ENCODE measurements at regions not wholly inside any gene's neighbourhood (a gene's known extent, or its start where the extent isn't known, plus 50 kb on each side); places are given as distances from the start of the nearest gene placed in this dataset.

DNA sequence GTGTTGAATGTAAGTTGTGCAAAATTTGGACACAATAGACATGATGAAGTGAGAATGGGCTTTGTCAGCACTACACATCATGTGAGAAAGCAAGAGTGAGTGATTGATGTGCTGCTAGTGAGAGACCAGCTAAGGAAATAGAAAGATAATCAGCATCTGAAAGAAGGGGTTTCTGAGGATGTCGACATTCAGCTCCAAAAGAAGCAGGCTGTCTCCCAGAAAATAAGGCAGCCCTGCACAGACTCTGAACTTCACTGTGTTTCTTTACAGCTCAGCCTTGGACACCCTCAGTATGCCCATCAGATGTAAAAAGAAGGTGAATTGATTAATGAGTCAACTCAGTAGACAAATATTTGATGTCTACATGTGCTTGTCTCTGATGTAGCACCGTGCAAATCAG, 80.8 kb upstream of the ADCY2 start:
- H3K4me3 ChIP-seq (ENCODE audit: low read length) = no peak overlapping the region
- no peak for DNase-seq (ENCODE audit: low read depth)

DNA sequence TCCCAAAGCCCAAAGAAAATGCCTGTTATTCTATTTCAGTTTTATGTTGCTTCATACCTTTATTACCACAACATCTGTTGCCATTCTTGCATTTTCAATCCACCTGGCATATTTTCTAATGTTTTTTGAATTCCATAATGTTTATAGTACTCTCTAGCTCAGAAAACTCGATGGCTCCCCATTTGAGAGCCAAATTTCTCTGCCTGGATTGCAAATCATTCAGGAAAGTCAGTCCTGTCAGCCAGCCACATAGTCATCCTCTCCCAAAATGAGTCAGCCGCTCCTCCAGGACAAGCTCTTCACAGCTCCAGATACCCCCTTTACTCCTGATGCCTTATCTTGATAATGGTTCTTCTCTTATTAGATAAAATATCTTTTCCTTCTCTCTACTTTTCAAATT, 78.2 kb upstream of the ADCY2 start:
- no peak for DNase-seq (ENCODE audit: low read depth)
- TF ChIP-seq, protein P1, sequence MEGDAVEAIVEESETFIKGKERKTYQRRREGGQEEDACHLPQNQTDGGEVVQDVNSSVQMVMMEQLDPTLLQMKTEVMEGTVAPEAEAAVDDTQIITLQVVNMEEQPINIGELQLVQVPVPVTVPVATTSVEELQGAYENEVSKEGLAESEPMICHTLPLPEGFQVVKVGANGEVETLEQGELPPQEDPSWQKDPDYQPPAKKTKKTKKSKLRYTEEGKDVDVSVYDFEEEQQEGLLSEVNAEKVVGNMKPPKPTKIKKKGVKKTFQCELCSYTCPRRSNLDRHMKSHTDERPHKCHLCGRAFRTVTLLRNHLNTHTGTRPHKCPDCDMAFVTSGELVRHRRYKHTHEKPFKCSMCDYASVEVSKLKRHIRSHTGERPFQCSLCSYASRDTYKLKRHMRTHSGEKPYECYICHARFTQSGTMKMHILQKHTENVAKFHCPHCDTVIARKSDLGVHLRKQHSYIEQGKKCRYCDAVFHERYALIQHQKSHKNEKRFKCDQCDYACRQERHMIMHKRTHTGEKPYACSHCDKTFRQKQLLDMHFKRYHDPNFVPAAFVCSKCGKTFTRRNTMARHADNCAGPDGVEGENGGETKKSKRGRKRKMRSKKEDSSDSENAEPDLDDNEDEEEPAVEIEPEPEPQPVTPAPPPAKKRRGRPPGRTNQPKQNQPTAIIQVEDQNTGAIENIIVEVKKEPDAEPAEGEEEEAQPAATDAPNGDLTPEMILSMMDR (conservative IDR thresholded peaks at IDR 0.05; ENCODE audit: low read depth, low read length) = no peak
- H3K4me3 ChIP-seq (ENCODE audit: low read length) = no peak overlapping the region

More for the DNA sequence above, 80.8 kb upstream of the ADCY2 start:
- TF ChIP-seq, protein P1 (conservative IDR thresholded peaks at IDR 0.05; ENCODE audit: low read depth, low read length) = no peak

DNA sequence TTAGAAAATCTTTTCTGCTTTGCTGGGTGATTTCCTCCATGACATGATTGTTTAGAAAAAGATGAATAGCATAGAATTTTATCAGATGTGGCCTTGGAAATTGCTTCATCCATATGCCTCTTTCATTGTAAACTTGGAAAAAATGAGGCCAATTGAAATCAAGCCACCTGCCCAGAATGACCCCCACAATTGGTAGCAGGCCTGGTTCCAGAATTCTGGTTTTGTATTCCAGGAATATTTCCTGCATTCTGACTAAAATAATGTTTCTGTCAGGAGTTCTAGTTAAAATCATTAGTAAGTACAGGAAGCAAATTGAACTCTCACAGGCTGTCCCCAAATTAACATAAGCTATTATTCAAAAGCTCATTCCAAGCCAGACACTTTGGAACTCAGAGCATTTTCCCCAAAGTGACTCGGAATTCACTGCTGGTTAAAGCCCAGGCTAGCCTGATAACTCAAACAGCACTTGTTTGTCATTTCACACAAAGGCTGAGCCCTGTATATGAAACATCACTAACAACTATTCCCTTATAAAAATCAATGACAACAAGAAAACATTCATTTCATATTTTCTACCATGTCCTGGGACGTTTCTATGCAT, 75.1 kb upstream of the ADCY2 start:
- no peak overlapping the region for H3K4me3 ChIP-seq (ENCODE audit: low read length)
- DNase-seq (ENCODE audit: low read depth) = no peak
- TF ChIP-seq, protein P1 (conservative IDR thresholded peaks at IDR 0.05; ENCODE audit: low read depth, low read length) = no peak

DNA sequence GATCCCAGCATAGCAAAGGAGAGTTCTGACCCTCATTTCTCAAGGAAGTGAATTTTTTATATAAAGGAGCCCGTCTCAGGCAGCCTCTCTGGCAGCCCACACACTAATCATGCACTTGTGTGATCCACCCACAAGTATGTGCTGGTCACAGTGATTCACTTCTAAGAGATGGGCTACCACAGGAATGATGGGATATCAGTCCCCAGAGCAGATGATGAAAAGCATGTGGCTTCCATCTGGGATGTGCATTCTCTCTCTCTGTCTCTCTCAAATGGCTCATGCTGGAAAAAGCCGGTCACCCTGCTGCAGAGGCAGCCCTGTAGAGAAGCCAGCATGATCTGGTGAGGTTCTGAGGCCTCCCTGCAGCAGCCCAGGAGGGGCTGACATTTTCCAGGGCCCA, 74.2 kb upstream of the ADCY2 start:
- no peak overlapping the region for H3K4me3 ChIP-seq (ENCODE audit: low read length)
- DNase-seq (ENCODE audit: low read depth) = no peak
- TF ChIP-seq, protein P1 (conservative IDR thresholded peaks at IDR 0.05; ENCODE audit: low read depth, low read length) = no peak

DNA sequence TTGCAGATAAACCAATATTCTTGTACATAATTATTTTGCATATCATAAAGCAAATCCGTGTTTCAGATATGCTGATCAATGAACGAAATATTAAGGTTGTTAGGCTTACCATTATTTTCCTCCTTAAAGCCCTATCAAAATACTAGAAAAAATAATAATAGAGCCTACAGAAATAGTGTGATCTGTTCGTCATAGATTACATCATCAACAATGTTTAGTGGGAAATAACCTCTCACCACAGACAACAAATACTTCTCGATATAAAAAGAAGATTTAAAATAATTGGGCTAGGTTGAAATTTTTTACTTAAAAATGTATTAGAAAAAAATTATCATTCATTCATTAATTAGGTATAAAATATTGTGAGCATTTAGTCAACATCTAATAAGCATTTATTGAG, 71.0 kb upstream of the ADCY2 start:
- TF ChIP-seq, protein P1 (conservative IDR thresholded peaks at IDR 0.05; ENCODE audit: low read depth, low read length) = no peak
- DNase-seq (ENCODE audit: low read depth) = no peak

DNA sequence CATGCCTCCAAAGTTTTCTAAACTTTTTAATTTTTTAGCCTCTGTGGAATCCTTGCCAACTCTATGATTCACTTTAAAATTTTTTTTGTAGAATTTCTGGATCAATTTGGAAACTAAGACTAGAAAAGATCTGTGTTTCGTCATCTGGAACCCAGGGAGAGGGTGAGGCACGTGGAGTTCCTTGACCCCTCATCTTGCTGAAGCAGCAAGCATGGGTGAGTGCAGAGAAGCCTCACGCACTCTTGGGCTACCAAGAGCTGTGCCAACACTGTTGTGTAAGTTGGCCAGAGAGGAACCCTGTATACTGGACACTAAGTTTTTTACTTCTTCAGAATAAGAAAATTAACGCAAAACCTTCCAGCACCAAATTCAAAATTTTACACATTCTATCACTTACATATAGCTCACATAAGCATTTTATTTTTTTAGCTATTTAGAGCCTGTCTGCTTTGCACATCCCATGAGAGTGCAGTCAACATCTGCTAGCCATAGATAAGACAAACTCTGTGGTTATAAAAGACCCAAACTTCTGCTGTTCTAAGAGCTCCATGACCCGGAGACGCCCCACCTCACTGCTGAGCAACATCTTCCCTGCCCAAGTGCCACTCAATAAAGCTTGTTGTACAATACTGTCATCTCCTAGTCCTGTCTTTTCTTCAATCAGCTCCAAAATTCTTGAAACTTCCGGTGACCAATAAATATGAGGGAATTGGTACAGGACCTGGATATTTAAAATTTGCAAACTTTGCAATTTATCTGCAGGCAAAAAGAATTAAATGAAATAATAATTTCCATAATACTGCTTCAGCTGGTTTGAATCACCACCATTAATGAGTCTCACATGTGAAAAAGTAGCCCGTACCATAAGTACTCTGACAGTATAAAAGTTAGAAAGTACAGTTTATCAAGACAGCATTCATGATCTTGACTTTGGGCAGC, 69.7 kb upstream of the ADCY2 start:
- TF ChIP-seq, protein P1 (conservative IDR thresholded peaks at IDR 0.05; ENCODE audit: low read depth, low read length) = no peak
- DNase-seq (ENCODE audit: low read depth) = no peak
- H3K4me3 ChIP-seq (ENCODE audit: low read length) = no peak overlapping the region

More for the DNA sequence above, 71.0 kb upstream of the ADCY2 start:
- no peak overlapping the region for H3K4me3 ChIP-seq (ENCODE audit: low read length)
